ENCODE measurements at regions not wholly inside any gene's neighbourhood (a gene's known extent, or its start where the extent isn't known, plus 50 kb on each side); places are given as distances from the start of the nearest gene placed in this dataset.

- TF ChIP-seq EZH2phosphoT487 (IDR thresholded peaks at IDR 0.05; ENCODE audit: unreplicated experiment) (no peak), CTCF (conservative IDR thresholded peaks at IDR 0.05; ENCODE audit: low read depth in 2 of 2) (no peak), POLR2AphosphoS5 (IDR thresholded peaks at IDR 0.05; ENCODE audit: low read depth) (no peak), EZH2 (IDR thresholded peaks at IDR 0.05; ENCODE audit: low read depth, unreplicated experiment) (no peak), STAT1 (IDR thresholded peaks at IDR 0.05; ENCODE audit: unreplicated experiment) (no peak), CREB1 (CRISPR knock-in tag; IDR thresholded peaks at IDR 0.05; ENCODE audit: low read depth) (no peak), JUNB (IDR thresholded peaks at IDR 0.05; ENCODE audit: unreplicated experiment) (no peak), ZNF331 (CRISPR knock-in tag; IDR thresholded peaks at IDR 0.05; ENCODE audit: low read depth) (no peak)
- TF ChIP-seq, protein P1, sequence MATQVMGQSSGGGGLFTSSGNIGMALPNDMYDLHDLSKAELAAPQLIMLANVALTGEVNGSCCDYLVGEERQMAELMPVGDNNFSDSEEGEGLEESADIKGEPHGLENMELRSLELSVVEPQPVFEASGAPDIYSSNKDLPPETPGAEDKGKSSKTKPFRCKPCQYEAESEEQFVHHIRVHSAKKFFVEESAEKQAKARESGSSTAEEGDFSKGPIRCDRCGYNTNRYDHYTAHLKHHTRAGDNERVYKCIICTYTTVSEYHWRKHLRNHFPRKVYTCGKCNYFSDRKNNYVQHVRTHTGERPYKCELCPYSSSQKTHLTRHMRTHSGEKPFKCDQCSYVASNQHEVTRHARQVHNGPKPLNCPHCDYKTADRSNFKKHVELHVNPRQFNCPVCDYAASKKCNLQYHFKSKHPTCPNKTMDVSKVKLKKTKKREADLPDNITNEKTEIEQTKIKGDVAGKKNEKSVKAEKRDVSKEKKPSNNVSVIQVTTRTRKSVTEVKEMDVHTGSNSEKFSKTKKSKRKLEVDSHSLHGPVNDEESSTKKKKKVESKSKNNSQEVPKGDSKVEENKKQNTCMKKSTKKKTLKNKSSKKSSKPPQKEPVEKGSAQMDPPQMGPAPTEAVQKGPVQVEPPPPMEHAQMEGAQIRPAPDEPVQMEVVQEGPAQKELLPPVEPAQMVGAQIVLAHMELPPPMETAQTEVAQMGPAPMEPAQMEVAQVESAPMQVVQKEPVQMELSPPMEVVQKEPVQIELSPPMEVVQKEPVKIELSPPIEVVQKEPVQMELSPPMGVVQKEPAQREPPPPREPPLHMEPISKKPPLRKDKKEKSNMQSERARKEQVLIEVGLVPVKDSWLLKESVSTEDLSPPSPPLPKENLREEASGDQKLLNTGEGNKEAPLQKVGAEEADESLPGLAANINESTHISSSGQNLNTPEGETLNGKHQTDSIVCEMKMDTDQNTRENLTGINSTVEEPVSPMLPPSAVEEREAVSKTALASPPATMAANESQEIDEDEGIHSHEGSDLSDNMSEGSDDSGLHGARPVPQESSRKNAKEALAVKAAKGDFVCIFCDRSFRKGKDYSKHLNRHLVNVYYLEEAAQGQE (IDR thresholded peaks at IDR 0.05; ENCODE audit: unreplicated experiment), result no peak
Measured at GRCh38 chr21:25466470-25466869, 140.8 kb downstream of the MRPL39 start.

Measured in GM23338 (cell line).